Colonic mucosa (tissue), 4 donors: ENCODE measurements at regions not wholly inside any gene's neighbourhood (a gene's known extent, or its start where the extent isn't known, plus 50 kb on each side); places are given as distances from the start of the nearest gene placed in this dataset.

Source experiments
- DNase-seq: peaks from one replicate; pipeline ENCODE4 v3.0.0-alpha.2; 2020
- H3K27ac ChIP-seq: fragments of 200-600 bp; one replicate; pipeline ENCODE4 v1.8.0; 2021
- H3K27me3 ChIP-seq: fragments of 200-600 bp; one replicate; pipeline ENCODE4 v1.8.0; 2021
- H3K36me3 ChIP-seq: fragments of 200-600 bp; one replicate; pipeline ENCODE4 v1.8.0; 2021
- H3K4me1 ChIP-seq: fragments of 200-600 bp; one replicate; pipeline ENCODE4 v1.8.0; 2021; ENCODE audit warnings: mild to moderate bottlenecking
- H3K4me3 ChIP-seq: fragments of 200-600 bp; one replicate; pipeline ENCODE4 v1.8.0; 2021
- H3K9ac ChIP-seq, 2 donors: one replicate each; pipeline ENCODE4 v1.7.0; 2013; ENCODE audit warnings: control low read depth in 2 of 2, low read depth in 2 of 2, low read length in 2 of 2
- H3K9me3 ChIP-seq: fragments of 200-600 bp; one replicate; pipeline ENCODE4 v1.8.0; 2021
- intact Hi-C: fragments of 100-400 bp; cut with DNase I; formaldehyde crosslinking; loops from one replicate; pipeline ENCODE4 v1.14.1; 2022
- TF ChIP-seq, protein P1 (sequence below): fragments of 200-600 bp; IDR thresholded peaks from one replicate; pipeline ENCODE4 v1.8.0; 2022; ENCODE audit warnings: antibody characterized with exemption, mild to moderate bottlenecking
- donor health status: healthy.
- donor health status: DM: no; HTN: no; CAD: no.
- donor health status: DM: no; HTN: no; CAD: no.

DNA sequence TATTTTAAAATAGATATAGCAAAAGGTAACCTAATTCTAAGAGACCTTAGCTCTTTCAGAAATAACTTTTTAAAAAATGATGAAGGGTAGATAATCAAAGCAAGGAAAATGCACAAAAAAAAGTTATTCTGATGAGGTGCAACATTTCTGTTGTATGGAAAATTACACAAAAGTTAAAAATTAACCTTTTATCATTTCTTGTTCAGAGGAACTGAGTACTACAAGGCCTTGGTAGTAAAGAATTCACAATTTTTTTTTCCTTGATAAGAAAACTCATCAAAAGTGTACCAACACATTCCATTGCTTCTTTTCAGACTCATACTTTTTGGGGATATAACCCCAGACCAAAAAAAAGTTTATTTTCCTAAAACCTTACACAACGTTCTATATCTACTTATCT lies 213.0 kb downstream of the IL15 start:
- no peaks in the 10 kb centered on the region for H3K4me1 ChIP-seq
- intact Hi-C loops, result no loop called here
- no peaks in the 10 kb centered on the region for H3K27me3 ChIP-seq
- no peak for DNase-seq
- H3K36me3 ChIP-seq, result no peaks in the 10 kb centered on the region
- H3K4me3 ChIP-seq, result no peak overlapping the region
- H3K9ac ChIP-seq, result no peak overlapping the region
- no peaks in the 10 kb centered on the region for H3K9me3 ChIP-seq
- no peak overlapping the region for H3K27ac ChIP-seq
- TF ChIP-seq, protein P1, sequence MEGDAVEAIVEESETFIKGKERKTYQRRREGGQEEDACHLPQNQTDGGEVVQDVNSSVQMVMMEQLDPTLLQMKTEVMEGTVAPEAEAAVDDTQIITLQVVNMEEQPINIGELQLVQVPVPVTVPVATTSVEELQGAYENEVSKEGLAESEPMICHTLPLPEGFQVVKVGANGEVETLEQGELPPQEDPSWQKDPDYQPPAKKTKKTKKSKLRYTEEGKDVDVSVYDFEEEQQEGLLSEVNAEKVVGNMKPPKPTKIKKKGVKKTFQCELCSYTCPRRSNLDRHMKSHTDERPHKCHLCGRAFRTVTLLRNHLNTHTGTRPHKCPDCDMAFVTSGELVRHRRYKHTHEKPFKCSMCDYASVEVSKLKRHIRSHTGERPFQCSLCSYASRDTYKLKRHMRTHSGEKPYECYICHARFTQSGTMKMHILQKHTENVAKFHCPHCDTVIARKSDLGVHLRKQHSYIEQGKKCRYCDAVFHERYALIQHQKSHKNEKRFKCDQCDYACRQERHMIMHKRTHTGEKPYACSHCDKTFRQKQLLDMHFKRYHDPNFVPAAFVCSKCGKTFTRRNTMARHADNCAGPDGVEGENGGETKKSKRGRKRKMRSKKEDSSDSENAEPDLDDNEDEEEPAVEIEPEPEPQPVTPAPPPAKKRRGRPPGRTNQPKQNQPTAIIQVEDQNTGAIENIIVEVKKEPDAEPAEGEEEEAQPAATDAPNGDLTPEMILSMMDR, result no peak

DNA sequence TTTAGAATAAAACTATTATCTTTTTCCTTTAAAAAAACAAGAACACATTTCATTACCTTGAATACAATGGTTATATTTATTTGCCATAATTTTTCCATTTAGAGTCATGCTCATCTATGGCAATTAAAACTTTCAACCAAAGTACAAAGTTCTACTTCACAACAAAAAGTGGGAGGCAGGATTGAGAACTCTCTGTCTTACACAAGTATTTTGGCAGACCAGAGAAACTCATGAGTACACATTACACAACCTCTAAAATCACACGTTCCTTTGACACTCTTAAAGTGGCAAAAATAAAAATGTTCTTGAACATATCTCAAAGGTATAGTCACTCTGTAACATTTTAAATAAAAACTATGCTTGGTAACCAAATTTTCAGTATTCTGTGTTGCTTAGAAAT lies 213.4 kb downstream of the IL15 start:
- intact Hi-C loops, result no loop called here
- no peaks in the 10 kb centered on the region for H3K36me3 ChIP-seq
- no peak overlapping the region for H3K9ac ChIP-seq
- H3K4me3 ChIP-seq, result no peak overlapping the region
- H3K9me3 ChIP-seq, result no peaks in the 10 kb centered on the region
- TF ChIP-seq, protein P1, result no peak
- H3K4me1 ChIP-seq, result no peaks in the 10 kb centered on the region
- H3K27ac ChIP-seq, result no peak overlapping the region
- H3K27me3 ChIP-seq, result no peaks in the 10 kb centered on the region
- no peak for DNase-seq

DNA sequence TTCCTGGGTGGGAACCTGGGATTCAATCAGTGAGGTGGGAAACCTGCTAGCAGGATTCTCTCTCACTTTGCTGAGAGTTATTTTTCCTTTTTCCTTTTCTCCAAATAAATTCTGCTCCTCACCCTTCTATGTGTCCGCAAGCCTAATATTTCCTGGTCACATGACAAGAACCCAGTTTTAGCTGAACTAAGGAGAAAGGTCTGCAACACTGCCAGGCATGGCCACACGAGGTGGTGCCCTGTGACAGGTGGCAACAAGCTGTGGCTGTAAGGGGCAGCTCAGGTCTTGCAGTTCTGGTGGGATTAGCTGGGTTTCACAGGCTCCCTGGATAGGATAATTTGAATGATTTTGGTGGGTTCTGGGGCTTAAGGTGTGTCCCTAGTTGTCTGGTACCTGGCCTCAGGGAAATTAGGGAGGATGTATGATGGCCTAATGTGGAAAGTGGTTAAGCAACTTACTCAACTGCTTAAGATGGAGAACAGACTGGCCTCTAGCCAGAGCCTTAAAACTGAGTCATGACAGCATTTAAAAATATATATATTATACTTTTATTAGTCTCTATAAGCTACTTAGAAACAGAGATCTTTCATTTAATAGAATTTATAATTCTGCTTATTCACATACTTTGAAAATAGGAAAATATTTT lies 215.0 kb downstream of the IL15 start:
- no peaks in the 10 kb centered on the region for H3K4me1 ChIP-seq
- no peaks in the 10 kb centered on the region for H3K9me3 ChIP-seq
- intact Hi-C loops, result no loop called here
- TF ChIP-seq, protein P1, result no peak
- H3K27ac ChIP-seq, result no peak overlapping the region
- H3K36me3 ChIP-seq, result no peaks in the 10 kb centered on the region
- H3K27me3 ChIP-seq, result no peaks in the 10 kb centered on the region
- no peak for DNase-seq
- H3K9ac ChIP-seq, result no peak overlapping the region
- H3K4me3 ChIP-seq, result no peak overlapping the region

DNA sequence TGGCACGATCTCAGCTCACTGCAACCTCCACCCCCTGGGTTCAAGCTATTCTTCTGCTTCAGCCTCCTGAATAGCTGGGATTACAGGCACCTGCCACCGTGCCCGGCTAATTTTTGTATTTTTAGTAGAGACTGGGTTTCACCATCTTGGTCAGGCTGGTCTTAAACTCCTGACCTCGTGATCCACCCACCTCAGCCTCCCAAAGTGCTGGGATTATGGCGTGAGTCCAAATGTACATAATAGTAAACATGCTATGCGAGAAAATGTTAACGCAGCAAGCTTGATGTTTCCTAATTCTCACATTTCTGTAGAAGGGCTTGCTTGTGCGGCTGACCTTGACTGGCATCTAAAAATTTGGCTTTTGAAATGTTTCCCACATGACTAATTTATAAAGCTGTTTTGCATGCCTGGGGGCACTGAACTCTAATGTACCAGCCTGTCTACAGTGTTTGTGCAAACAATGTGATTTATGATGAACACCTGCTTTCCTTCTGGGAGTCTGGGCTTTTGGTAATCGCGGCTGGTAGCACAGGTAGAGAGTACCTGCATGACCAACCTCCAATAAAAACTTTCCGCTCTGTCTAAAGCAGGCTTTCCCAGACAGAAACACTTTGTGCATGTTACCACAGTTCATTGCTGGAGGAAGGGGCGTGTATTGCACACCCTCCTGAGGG lies 216.8 kb downstream of the IL15 start:
- Histone ChIP-seq H3K4me3 (no peak overlapping the region), H3K36me3 (no peaks in the 10 kb centered on the region), H3K9ac (peak overlapping the region in 1 of 2 donors; percentile 24), H3K9me3 (no peaks in the 10 kb centered on the region), H3K27me3 (no peaks in the 10 kb centered on the region), H3K27ac (peak overlapping the region; percentile 25), H3K4me1 (no peaks in the 10 kb centered on the region)
- intact Hi-C loops, result no loop called here
- DNase-seq, result peak; percentile 53
- TF ChIP-seq, protein P1, result no peak

- no peak for DNase-seq
- no peak overlapping the region for H3K4me3 ChIP-seq
- no peaks in the 10 kb centered on the region for H3K9me3 ChIP-seq
- no peaks in the 10 kb centered on the region for H3K4me1 ChIP-seq
- no peak overlapping the region for H3K9ac ChIP-seq
- no peaks in the 10 kb centered on the region for H3K36me3 ChIP-seq
- TF ChIP-seq, protein P1, result no peak
- no peaks in the 10 kb centered on the region for H3K27me3 ChIP-seq
- H3K27ac ChIP-seq, result no peak overlapping the region
- intact Hi-C loops, result no loop called here
These were observed 222.1 kb downstream of the IL15 start for GRCh38 chr4:141858437-141858836.
